MV-4-11 (cell line): ENCODE measurements at regions not wholly inside any gene's neighbourhood (a gene's known extent, or its start where the extent isn't known, plus 50 kb on each side); places are given as distances from the start of the nearest gene placed in this dataset.
"Not testable (repeated sequence)": the region's sequence is repeated elsewhere in the genome, so short reads cannot be mapped to it uniquely, and the experiment has no call there.

Experiments
- DNase-seq: peaks from one replicate; lab custom pipeline; 2025; lab: John Stamatoyannopoulos, UW

DNA sequence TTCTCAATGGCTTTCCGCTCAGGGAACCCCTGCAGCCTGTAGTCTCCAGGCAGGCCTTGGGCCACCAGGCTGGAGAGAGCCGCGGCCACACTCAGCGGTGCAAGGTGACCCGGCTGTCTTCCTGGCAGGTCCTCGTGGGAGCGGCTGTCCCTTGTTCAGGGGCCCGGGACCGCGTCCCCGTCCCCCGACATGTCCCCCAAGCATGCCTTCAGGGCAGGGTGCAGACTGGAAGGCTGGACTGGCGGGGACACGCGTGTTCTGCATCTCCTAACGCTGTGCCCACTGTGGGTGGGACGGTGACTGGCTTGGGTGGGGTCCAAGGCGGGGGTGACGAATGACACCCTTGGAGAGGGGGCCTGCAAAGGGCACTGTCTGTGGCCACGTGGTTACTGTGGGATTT, 93.6 kb downstream of the WTIP start:
- DNase-seq = no peak

DNA sequence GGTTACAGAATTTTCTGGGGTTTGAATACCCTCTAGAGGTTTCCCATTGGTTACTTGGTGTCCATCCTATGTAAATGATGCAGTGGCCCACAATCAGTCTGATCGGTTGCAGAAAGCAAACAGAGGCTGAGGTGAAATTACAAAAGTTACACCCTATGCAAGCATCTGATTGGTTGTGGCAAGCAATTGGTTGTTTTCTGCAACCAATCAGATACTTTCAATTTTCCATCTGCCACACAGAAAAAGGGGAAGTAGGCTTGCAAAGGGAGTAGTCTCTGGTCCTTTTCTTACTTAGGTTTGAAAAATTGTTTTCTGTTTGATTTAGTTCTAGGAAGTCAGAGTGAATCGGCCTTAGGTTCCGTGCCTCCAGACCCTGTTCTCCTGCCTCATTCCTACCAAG, 93.1 kb downstream of the WTIP start:
- peak; percentile 45 for DNase-seq

DNA sequence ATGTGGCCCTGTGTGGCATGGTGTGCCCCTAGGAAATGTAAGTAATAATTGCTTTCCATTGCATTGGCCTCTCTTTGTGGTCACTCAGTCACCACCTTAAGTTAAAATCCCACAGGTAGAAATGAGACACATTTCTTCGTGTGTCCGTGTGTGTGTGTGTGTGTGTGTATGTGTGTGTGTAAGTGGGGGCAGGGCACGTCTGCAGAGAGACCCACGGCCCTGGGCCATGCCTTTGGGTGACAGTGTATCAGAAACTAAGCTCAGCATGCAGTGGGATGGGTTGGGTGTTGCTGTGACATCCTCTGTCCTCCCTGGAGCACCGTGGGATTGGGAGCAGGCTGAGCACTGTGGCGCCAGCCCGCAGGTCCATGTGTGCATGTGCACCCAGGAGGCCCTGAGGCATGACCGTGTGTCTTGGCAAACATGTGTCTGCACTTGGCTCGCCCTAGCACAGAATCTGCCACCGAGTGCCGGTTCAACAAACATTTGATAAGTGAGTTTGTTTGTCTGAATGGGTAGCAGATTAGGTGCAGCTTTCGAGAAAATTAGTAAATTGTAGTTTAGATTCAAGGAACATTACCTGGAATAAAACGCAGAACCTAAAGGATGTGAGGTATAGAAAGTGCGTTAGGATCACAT, 91.8 kb downstream of the WTIP start:
- DNase-seq = no peak

DNA sequence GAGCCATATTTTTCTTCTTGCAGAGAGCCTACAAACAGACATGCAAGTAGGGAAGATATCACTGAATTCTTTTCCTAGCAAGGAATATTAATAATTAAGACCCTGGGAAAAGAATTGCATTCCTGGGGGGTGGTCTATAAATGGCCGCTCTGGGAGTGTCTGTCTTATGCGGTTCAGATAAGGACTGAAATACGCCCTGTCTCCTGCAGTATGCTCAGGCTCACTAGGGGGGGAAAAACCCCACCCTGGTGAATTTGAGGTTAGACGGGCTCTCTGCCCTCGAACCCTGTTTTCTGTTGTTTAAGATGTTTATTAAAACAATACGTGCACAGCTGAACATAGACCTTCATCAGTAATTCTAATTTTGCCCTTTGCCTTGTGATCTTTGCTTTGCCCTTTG, 88.6 kb downstream of the WTIP start:
- not testable (repeated sequence) for DNase-seq

DNA sequence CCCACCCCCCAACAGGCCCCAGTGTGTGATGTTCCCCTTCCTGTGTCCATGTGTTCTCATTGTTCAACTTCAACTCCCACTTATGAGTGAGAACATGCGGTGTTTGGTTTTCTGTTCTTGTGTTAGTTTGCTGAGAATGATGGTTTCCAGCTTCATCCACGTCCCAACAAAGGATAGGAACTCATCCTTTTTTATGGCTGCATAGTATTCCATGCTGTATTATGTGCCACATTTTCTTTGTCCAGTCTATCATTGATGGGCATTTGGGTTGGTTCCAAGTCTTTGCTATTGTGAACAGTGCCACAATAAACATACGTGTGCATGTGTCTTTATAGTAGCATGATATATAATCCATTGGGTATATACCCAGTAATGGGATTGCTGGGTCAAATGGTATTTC, 80.8 kb downstream of the WTIP start:
- not testable (repeated sequence) for DNase-seq
